ENCODE measurements at regions not wholly inside any gene's neighbourhood (a gene's known extent, or its start where the extent isn't known, plus 50 kb on each side); places are given as distances from the start of the nearest gene placed in this dataset.

DNA sequence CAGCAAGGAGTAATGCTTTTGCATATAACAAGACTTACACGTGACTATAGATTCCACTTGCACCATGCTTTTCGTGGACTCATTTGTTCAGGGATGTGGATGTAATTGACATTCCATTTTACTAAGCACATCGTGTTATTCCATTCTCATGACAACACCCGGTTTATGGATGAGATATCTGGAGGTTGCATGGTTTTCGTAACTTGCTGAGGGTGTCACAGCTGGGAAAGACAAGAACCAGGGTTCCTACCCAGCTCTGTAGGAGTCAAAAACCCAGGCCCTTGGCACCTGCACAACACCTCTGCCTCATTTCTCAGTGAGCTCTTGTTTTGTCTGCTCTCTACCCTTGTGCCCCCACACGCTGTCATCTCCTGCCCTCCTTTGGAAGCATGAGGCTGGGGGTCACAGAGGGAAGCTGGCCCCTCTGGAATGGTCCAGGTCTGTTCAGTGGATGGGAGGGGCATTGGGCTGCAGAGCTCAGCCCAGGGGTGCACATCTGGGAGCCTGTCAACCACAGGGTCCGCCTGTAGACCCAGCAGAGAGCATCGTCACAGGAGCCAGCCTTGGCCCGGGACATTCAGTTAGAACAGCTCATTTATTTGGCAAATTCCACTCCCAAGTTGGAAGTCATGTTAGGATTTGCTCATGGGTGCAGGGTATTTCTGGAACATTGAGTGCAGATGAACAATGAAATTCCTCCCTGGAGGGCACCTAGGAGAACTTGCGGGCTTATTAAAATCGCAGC is 120.1 kb upstream of the TWIST2 start:
- DNase-seq, result no peak

DNA sequence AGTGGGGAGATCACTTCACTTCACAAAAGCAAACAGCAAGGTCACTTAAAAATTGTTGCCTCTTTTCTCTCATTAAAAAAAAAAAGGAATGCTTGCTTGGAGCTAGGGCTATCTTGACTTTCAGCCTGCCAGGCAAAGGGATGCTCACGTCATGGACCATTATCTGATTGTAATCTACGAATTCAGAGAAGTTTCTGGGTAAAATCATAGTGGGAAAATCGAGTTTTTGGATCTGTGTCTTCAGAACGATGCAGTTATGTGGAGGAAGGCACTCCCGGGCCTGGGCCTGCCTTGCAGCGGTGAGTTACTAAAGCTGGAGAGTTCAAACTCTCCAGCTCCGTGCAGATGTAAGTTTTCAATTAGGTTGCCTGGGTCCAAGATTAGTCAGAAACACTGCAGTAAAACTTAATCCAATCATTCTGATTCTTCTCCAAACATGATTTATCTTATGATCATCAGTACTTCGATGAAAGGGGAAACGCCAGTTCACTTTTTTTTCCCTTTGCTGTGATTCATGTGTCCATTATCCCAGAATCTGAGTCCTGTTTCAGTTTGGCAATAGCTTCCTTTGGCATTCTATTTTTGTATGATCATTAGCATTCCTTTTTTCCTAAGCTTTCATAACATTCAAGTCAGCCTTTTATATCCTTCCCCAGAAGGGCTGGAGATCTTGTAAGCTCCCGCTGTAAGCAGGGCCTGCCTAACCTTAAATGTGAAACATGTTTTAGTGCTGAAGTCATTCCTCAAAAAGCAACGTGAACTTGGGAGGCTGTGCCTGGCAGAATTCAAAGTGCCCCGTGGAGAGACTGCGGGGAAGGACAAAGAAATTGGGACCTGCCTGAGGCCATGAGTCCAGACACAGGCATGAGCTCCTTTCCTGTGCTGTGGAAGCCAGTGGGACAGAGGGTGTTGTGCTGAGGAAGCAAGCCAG is 119.3 kb upstream of the TWIST2 start:
- no peak for DNase-seq

DNA sequence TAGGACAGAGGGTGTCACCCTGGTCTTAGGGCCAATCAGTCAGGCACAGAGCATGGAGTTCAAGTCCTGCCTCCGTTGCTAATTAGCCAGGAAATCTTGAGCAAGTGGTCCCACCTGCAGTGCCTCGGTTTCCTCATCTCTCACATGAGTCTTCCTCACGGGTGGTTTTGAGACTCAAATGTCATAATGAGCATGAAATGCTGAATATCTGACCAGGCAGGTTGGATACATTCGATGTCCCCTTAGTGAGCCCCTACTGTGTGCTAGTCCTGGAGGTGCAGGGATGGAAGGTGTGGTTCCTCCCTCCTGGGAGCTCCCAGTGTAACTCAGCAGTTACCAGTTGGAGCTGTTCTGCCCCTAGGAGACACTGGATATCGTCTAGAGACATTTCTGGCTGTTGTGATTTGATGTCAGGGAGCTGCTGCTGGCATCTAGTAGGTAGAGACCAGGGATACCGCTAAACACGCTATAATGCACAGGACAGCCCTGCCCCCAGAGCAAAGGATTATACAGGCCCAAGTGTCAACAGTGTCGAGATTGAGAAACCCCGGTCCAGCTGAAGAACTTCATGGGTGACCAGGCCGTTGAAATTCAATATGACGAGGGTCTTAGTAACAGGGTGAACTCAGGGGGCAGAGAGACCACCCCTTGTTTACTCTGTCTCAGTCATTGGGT is 118.5 kb upstream of the TWIST2 start:
- no peak for DNase-seq

DNA sequence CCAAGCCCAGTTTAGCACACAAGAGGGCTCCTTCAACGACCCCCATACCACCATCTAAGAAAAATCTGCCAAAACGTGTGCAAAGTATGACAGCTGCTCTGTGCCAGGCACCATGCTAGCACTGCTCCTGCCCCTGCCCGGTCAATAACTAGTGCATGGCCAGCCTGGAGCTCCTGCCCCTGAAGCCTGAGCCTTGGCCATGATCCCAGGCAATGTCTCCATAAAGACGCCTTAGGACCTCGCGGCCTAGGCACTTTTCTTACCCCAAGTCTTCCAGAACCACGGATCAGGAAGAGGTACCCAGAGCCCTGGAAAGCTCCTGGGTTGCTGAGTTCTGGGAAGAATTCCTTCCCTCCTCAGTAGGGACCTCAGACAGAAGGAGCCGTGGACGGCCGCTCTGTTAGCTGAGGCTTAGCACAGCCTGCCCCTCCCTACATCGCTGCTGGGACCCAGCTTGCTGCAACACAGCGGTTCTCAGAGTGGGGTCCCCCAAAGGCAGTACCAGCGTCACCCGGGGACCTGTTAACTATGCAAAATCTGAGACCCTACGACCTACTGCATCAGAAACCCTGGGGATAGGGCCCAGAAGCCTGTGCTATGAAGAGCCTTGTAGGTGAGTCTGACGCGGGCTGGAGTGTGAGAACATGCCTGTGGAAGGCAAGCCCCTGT is 117.8 kb upstream of the TWIST2 start:
- no peak for DNase-seq

DNA sequence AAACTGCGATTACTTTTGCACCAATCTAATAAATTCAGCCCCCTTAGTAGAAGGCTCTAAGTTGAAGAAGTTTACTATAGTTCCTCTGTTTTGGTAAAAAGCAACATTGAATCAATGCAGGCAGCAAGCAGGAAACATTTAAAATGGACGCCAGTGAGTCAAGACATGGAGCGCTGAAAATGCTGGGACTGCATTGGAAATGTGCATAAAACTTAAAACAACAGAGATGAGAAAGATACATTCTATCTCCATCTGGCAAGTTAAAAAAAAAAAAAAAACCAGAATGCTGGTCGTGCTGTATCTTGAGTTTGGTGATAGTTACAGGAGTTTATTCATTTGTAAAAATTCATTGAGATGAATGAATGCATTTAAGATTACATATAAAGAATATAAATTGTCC is 117.0 kb upstream of the TWIST2 start:
- DNase-seq, result no peak

DNA sequence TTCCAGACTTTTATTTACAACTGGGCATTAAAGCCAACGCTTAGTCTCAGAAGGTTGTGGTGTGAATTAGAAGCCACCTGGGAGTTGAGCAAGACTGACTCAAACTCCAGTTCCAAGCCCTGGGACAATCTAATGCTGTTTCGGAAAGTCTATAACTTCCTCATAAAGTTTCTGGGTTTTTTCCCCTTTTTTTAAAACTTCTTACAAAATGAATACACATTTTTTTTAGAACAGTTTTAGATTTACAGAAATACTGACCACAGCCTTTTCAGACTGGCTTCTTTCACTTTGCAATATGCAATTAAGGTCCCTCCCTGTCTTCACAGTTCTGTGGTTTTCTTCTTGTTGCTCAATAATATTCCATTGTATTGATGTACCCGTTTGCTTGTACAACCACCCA is 115.9 kb upstream of the TWIST2 start:
- no peak for DNase-seq

DNA sequence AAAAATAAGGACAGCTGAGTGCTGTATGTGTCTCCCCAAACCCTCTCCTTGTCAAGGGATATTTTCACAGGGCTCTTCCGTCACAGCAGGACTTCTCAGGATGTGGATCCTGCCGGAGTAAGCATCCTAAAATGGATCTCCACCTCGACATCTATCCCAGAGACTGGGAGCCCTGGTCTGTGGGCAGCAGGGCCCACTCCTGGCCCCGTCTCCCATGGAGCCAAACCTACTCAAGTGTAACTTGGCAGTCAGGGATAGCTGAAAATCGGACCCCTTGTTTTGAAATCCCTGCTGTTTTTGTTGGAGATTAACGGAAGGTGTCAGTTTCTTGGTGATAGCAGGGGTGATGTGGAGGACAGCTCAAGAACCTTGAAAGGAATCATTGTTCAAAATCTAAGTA is 109.0 kb upstream of the TWIST2 start:
- DNase-seq, result no peak

DNA sequence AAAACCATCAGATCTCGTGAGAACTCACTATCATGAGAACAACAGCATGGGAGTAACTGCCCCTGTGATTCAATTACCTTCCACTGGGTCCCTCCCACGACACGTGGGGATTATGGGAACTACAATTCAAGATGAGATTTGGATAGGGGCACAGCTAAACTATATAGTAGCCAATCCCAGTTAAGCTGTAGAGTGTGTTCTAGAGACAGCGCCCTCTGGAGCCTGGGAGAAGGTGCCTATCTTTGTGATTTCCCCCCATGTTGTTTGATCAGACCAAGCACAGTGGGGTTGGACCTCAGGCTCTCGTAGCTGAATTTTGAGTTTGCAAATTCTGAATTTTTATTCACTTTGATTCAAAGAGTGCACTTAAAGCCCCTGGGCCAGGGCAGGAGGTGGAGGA is 108.2 kb upstream of the TWIST2 start:
- DNase-seq, result no peak

DNA sequence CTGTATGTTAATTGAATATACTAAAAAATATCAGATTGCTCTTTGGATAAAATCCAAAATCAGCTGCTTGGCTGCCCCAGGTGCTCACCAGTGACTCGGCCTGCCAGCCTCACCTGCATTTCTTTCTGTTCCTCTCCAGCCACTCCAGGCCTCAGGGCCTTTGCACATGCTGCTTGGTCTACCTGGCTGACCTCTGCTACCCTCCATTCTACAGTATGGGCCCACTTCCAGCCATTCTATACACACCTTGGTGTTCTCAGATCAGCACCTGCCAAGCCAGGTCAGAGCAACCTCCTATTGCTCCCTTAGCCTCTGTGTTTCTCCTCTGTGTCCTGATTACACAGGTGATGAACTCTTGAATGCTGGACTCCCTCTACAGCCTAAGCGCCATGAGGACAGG is 106.6 kb upstream of the TWIST2 start:
- DNase-seq, result no peak

DNA sequence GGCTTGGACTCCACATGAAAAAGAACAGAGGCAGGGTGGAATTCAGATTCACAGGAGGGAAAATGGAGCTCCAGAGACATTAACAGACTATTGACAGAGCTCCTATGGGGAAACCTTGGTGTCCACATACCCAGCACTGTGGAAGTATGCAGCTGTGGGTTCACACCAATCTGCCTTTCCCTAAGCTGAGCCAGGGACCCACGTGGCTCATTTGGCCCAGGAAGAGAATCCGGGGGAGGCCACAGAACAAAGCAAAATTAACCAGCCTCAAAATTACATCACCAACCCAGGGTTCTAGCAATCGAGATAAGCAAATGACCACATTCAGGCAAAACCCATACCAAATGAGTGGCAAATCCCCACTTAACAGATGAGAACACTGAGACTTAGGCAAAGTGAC is 105.8 kb upstream of the TWIST2 start:
- DNase-seq, result no peak

DNA sequence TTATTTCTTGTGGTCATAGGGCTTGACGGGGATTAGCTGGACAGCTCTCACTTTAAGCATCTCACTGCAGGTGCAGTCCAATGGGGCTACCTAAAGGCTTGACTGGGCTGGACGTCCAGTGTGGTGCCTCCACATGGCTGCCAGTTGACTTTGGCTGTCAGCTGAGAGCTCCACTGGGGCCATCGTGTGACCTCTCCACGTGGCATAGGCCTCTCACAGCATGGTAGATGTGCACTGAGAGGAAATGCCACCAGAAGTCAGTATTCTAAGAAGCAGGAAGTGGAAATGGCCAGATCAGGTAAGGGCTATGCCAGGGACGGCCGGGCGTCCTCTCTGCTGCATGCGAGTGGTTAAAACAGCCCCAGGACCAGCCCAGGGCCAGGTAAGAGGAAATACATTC is 105.2 kb upstream of the TWIST2 start:
- DNase-seq, result no peak

DNA sequence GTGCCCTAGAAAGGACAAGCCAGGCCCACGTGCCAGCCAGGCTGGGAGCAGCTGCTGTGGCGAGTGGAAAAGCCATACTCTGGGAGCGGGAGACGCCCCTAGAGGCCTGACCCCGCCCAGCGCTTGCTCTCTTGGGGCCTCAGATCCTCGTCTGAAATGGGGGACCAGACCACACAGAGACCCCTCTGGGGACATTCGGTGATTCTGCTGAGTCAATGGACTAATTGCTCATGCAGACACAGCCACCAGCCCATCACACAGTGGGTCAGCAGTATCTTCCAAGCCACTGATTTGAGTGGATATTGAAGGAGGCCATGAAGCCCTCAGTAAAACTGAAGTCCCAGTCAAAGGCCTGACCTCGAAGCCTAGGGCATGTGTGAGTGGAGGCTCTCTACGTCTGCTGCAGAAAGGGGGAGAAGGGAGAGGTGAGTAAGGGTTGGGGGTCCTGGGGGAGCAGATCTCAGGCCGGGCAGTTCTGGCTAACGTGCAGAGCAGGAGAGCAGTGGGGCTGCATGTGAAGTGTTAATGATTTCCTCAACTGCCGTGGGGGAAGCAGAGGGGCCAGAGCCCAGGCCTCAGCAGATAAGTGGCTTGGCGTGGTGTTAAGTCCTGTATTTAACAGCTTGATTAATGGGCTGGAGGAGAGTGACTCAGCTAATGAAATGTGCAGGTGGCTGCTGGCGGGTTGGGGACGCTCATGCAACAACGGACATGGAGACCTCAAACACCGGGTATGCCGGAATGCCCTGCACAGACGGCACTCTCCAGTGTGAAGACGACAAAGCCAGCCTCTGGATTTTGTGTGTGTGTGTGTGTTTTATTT is 104.4 kb upstream of the TWIST2 start:
- DNase-seq, result no peak

DNA sequence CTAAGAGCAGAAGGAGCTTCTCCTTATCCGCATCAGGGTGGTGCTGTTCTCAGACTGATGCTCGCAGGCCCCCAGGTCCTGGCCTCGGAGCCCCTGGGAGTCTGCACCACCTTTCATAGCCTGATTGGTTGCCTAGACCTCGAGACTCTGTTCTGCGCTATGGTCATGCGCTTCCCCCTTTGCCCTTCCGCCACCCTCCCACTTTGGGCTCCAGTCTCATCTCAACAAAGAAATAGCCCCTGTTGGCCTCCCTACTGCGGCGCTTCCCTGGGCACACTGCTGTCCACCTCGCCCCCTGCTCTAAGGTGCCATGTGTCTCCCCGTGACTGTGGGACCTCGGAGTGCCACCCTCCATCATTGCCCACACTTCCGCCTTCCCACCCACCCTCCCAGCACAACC is 102.9 kb upstream of the TWIST2 start:
- no peak for DNase-seq

DNA sequence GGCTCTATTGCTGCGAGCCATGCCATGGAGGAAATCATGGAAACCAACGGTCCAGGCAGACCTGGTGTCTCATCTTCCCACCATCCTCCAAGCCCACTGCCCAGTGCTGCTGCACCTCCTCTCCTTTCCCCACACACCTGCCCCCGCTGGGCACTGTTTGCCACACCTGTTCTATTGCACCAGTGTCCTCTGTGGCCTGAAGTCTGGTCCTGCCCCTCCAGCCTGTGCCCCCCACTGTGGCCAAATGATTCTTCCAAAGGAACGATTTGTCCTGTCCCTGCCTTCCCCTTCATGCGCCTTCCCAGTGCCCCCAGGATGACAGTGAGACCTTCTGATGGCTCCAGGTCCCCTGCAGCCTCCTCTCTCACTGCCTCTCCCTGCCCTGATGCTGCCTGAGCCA is 101.9 kb upstream of the TWIST2 start:
- no peak for DNase-seq

DNA sequence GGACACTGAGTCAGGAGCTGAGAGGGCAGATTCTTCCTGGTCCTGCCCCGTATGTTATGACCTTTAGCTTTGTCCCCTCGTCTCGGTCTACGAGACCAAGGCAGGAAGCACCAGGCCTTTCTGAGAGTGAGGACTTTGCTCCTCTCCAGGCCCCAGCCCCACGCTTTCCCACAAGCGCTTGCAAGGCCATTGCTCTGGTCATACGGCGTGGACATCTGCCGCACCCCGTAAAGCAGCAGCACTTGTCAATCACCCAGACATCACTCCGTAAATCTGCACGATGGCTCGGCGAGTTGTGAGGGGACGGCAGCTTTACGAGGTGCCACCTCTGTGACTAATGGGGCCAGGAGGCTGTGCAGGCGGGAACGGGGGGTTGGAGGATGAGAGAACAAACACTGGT is 100.8 kb upstream of the TWIST2 start:
- no peak for DNase-seq

DNA sequence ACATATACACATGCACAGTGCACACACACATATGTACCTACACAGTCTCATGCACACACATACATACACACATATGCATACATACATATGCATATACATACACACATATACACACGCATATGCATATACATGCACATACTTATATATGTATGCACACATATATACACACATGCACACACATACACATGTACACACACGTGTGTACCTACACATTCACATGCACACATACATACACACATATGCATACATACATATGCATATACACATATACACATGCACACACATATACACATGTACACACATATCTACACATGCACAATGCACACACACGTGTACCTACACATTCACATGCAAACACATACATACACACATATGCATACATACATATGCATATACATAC is 100.3 kb upstream of the TWIST2 start:
- no peak for DNase-seq

DNA sequence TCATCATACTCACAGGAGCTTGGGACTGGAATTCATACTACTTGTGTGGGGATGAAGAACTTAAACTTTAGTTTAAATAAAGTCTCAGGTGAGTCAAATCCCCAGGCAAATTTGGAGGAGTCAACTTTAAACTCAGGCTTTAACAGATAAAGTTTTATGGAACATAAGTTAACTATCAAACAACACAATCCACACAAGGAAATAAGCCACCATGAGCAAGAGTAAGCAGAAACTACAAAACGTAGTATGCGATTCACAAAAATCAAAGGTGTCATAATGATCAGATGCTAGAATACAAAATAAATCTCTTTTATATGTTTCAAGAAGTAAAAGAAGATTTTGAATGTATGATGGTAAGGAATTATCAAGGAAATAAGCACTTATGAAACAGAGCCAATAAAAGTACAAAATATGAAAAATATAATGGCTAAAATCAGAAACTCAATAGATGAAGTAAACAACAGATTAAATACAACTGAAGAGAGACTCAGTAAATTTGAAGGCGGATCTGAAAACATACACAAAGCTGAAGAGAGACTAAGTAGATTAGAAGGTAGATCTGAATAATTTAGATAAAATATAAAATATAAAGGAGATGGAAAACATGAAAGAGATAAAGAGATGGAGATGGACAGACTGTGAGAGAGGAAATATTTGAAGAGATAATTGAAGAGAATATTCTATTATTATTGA is 97.5 kb upstream of the TWIST2 start:
- no peak for DNase-seq

DNA sequence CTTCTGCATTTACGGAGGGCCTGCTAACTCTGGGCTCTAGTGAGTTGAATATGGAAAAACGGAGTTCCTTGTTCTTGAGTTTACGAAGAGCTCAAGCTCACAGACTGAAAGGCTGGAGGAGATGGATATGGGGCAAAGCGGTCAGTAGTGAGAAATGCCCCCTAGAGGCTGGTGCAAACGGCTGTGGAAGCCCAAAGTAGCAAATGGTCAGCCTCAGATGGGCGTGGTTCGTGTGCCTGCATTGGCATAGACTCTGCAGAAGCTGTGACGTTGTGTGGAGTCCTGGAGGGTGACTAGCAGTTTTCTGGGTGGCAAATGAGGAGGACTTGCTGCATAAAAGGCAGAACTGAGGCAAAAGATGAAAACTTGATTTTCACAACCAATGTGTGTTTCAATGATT is 93.6 kb upstream of the TWIST2 start:
- no peak for DNase-seq

DNA sequence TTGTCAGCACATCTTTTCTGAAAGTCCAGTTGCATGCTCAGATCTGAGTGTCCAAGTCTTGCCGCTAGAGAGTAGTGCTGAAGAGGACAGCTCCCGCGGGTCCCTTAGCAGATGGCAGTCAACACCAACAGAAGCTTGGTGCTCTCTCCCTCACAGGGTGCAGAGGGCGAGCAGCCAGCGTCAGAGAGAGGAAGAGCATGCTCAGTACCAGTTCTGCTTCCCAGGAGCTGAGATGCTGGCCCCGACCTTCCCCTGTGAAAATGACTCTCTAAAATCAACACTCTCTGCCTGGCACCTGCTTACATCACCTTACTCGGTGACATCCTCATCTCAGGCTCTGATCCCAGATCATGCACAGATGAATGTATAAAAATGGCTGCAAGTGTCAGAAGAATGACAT is 86.0 kb upstream of the TWIST2 start:
- DNase-seq, result no peak

DNA sequence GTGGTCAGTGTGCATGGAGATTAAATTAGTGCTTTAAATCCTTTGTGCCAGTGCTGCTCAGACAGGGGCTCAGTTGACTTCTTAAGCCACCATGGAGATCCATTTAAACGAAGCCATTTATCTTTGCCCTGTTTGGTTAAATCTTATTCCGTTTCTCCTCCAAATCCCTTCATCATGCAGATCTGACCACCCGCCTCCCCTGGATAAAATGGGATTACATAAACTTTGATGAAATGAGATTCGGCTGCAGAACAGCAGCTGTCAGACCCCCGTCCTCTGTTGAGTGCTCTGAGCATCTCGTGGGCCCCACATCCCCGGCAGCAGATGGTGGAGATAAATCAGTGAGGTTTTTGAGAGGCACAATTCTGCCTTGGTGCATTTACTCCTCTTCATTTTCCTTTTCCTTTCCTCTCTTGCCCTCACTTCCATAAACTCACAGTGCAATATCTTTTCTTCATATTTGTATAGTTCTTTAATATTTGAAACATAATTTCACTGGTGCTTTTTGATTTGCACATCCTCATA is 84.4 kb upstream of the TWIST2 start:
- no peak for DNase-seq

DNA sequence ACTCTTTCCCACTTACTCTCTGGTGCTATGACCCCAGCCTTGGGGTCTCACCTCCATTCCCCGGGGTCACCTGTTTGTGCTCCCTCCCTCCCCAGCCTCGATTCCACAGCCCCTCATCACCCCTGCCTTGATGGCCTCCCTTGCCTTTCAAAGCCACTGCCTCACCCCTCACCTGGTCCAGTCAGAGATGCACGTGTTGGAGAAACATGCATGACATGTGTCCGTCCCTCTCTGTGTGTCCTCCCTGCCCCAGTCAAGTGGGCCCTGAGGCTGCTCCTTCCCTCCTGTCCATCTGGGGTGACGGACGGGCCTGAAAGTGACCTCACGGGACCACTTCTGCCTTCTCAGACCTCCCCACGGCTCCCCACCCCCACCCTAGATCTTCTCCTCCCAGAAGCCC is 82.3 kb upstream of the TWIST2 start:
- DNase-seq, result no peak

DNA sequence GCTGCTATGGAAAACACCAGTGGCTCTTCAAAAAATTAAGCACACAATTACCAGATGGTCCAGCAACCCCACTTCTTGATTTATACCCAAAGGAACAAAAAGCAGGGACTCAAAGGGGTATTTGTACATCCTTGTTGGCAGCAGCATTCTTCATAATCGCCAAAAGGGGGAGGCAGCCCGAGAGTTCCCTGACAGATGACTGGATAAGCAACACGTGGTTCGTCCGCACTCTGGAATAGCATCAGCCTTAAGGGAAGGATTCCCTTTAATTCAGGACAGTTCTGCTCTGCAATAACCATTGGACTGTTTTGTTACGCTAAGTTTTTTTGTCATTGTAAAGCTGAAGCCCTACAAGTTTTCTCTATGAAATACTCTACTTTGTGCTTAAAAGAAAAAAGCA is 76.7 kb upstream of the TWIST2 start:
- DNase-seq, result no peak
